ENCODE measurements at regions not wholly inside any gene's neighbourhood (a gene's known extent, or its start where the extent isn't known, plus 50 kb on each side); places are given as distances from the start of the nearest gene placed in this dataset.

- TF ChIP-seq CTCF (conservative IDR thresholded peaks at IDR 0.05; ENCODE audit: low read length) (peak; percentile 50), EZH2phosphoT487 (IDR thresholded peaks at IDR 0.05; ENCODE audit: borderline replicate concordance) (no peak)
Observed at GRCh38 chr5:91641730-91642350, 258.7 kb upstream of the ARRDC3 start.

GRCh38 chr5:91639744-91640143, 256.6 kb upstream of the ARRDC3 start:
- no peaks in the 10 kb centered on the region for H3K36me3 ChIP-seq (ENCODE audit: insufficient read depth, low read length)
- no peak overlapping the region for H3K4me2 ChIP-seq (ENCODE audit: low read depth, low read length, poor library complexity, severe bottlenecking)
- no peaks in the 10 kb centered on the region for H3K9me3 ChIP-seq (ENCODE audit: insufficient read depth, low read depth, low read length)
- H3K4me1 ChIP-seq (ENCODE audit: insufficient read depth, low read length, poor library complexity, severe bottlenecking) = no peaks in the 10 kb centered on the region
- H3K27me3 ChIP-seq (ENCODE audit: insufficient read depth, low read length, poor library complexity, severe bottlenecking) = no peaks in the 10 kb centered on the region
- no peak for TF ChIP-seq EZH2phosphoT487 (IDR thresholded peaks at IDR 0.05; ENCODE audit: borderline replicate concordance)
- TF ChIP-seq CTCF (conservative IDR thresholded peaks at IDR 0.05; ENCODE audit: low read length) = no peak
- H3F3A ChIP-seq (ENCODE audit: low read depth) = no peaks in the 10 kb centered on the region
- no peaks in the 10 kb centered on the region for H3K9me2 ChIP-seq (replicated peaks; ENCODE audit: low read depth, low read length)
- H3K79me2 ChIP-seq (ENCODE audit: insufficient read depth, low read length) = no peaks in the 10 kb centered on the region
- H3K4me3 ChIP-seq (ENCODE audit: low read length, poor library complexity, severe bottlenecking) = no peak overlapping the region
- no peak overlapping the region for H2AFZ ChIP-seq (ENCODE audit: low read length)
- H3K9ac ChIP-seq (ENCODE audit: low read depth, low read length, poor library complexity, severe bottlenecking) = no peak overlapping the region
- no peaks in the 10 kb centered on the region for H4K20me1 ChIP-seq (ENCODE audit: insufficient read depth, low read length, poor library complexity, severe bottlenecking)

More at GRCh38 chr5:91641730-91642350, 258.7 kb upstream of the ARRDC3 start:
- Histone ChIP-seq H3K4me3 (ENCODE audit: low read length, poor library complexity, severe bottlenecking) (no peak overlapping the region), H3K79me2 (ENCODE audit: insufficient read depth, low read length) (no peaks in the 10 kb centered on the region), H3K9me2 (replicated peaks; ENCODE audit: low read depth, low read length) (no peaks in the 10 kb centered on the region), H3K9me3 (ENCODE audit: insufficient read depth, low read depth, low read length) (no peaks in the 10 kb centered on the region), H3F3A (ENCODE audit: low read depth) (no peaks in the 10 kb centered on the region), H3K4me1 (ENCODE audit: insufficient read depth, low read length, poor library complexity, severe bottlenecking) (no peaks in the 10 kb centered on the region), H3K4me2 (ENCODE audit: low read depth, low read length, poor library complexity, severe bottlenecking) (no peak overlapping the region), H3K9ac (ENCODE audit: low read depth, low read length, poor library complexity, severe bottlenecking) (no peak overlapping the region), H3K27me3 (ENCODE audit: insufficient read depth, low read length, poor library complexity, severe bottlenecking) (no peaks in the 10 kb centered on the region), H4K20me1 (ENCODE audit: insufficient read depth, low read length, poor library complexity, severe bottlenecking) (no peaks in the 10 kb centered on the region), H2AFZ (ENCODE audit: low read length) (no peak overlapping the region), H3K36me3 (ENCODE audit: insufficient read depth, low read length) (no peaks in the 10 kb centered on the region)

- Histone ChIP-seq H3K4me2 (ENCODE audit: low read depth, low read length, poor library complexity, severe bottlenecking) (no peak overlapping the region), H3K9me3 (ENCODE audit: insufficient read depth, low read depth, low read length) (no peaks in the 10 kb centered on the region), H3K4me3 (ENCODE audit: low read length, poor library complexity, severe bottlenecking) (no peak overlapping the region), H3K79me2 (ENCODE audit: insufficient read depth, low read length) (no peaks in the 10 kb centered on the region), H3F3A (ENCODE audit: low read depth) (no peaks in the 10 kb centered on the region), H3K36me3 (ENCODE audit: insufficient read depth, low read length) (no peaks in the 10 kb centered on the region), H3K27me3 (ENCODE audit: insufficient read depth, low read length, poor library complexity, severe bottlenecking) (no peaks in the 10 kb centered on the region), H2AFZ (ENCODE audit: low read length) (no peak overlapping the region), H4K20me1 (ENCODE audit: insufficient read depth, low read length, poor library complexity, severe bottlenecking) (no peaks in the 10 kb centered on the region), H3K4me1 (ENCODE audit: insufficient read depth, low read length, poor library complexity, severe bottlenecking) (no peaks in the 10 kb centered on the region), H3K9ac (ENCODE audit: low read depth, low read length, poor library complexity, severe bottlenecking) (no peak overlapping the region), H3K9me2 (replicated peaks; ENCODE audit: low read depth, low read length) (no peaks in the 10 kb centered on the region)
- TF ChIP-seq CTCF (conservative IDR thresholded peaks at IDR 0.05; ENCODE audit: low read length) (no peak), EZH2phosphoT487 (IDR thresholded peaks at IDR 0.05; ENCODE audit: borderline replicate concordance) (no peak)
Observed at GRCh38 chr5:91638010-91638409, 254.9 kb upstream of the ARRDC3 start.

Data from Loucy (cell line).